GM21526 (cell line): ENCODE measurements at regions not wholly inside any gene's neighbourhood (a gene's known extent, or its start where the extent isn't known, plus 50 kb on each side); places are given as distances from the start of the nearest gene placed in this dataset.
"Not testable (repeated sequence)": the region's sequence is repeated elsewhere in the genome, so short reads cannot be mapped to it uniquely, and the experiment has no call there.

Source experiments
- ATAC-seq: cut with Tn5 transposase; IDR thresholded peaks from one replicate; pipeline ENCODE4 v1.9.1; 2021; ENCODE audit warnings: moderate library complexity; ENCODE audit not compliant: unreplicated experiment, low FRiP score

- ATAC-seq, result no peak
Measured at GRCh38 chr2:82256983-82257632, 1952.6 kb upstream of the LRRTM1 start.

- ATAC-seq, result no peak
Measured at GRCh38 chr2:82256288-82256687, 1951.7 kb upstream of the LRRTM1 start.

- no peak for ATAC-seq
Measured at GRCh38 chr2:82254728-82255127, 1950.2 kb upstream of the LRRTM1 start.

GRCh38 chr2:82246220-82246775 lies 1941.7 kb upstream of the LRRTM1 start:
- no peak for ATAC-seq

- no peak for ATAC-seq
Measured at GRCh38 chr2:82239176-82239575, 1934.6 kb upstream of the LRRTM1 start.

GRCh38 chr2:82237994-82238662 lies 1933.6 kb upstream of the LRRTM1 start:
- no peak for ATAC-seq

GRCh38 chr2:82234283-82234874 lies 1929.8 kb upstream of the LRRTM1 start:
- ATAC-seq, result no peak

GRCh38 chr2:82233806-82234205 lies 1929.3 kb upstream of the LRRTM1 start:
- no peak for ATAC-seq

GRCh38 chr2:82230406-82230805 lies 1925.9 kb upstream of the LRRTM1 start:
- ATAC-seq, result no peak

GRCh38 chr2:82226441-82226840 lies 1921.9 kb upstream of the LRRTM1 start:
- ATAC-seq, result no peak

GRCh38 chr2:82224301-82224940 lies 1919.9 kb upstream of the LRRTM1 start:
- no peak for ATAC-seq

- no peak for ATAC-seq
Measured at GRCh38 chr2:82215212-82215611, 1910.7 kb upstream of the LRRTM1 start.

GRCh38 chr2:82199493-82199852 lies 1894.9 kb upstream of the LRRTM1 start:
- ATAC-seq, result no peak

GRCh38 chr2:82198809-82199492 lies 1894.4 kb upstream of the LRRTM1 start:
- ATAC-seq, result no peak

GRCh38 chr2:82182270-82182669 lies 1877.7 kb upstream of the LRRTM1 start:
- ATAC-seq, result no peak

- ATAC-seq, result not testable (repeated sequence)
Measured at GRCh38 chr2:82175210-82175609, 1870.7 kb upstream of the LRRTM1 start.

GRCh38 chr2:82172483-82172882 lies 1867.9 kb upstream of the LRRTM1 start:
- ATAC-seq, result no peak

- ATAC-seq, result no peak
Measured at GRCh38 chr2:82169379-82169778, 1864.8 kb upstream of the LRRTM1 start.

- no peak for ATAC-seq
Measured at GRCh38 chr2:82165377-82165776, 1860.8 kb upstream of the LRRTM1 start.

GRCh38 chr2:82158150-82158549 lies 1853.6 kb upstream of the LRRTM1 start:
- no peak for ATAC-seq

- no peak for ATAC-seq
Measured at GRCh38 chr2:82155469-82155868, 1850.9 kb upstream of the LRRTM1 start.
